Left ventricle myocardium superior (tissue), 1 donor: ENCODE measurements at regions not wholly inside any gene's neighbourhood (a gene's known extent, or its start where the extent isn't known, plus 50 kb on each side); places are given as distances from the start of the nearest gene placed in this dataset.

Source experiments
- ATAC-seq: fragments of 200-7000 bp; cut with Tn5 transposase; one replicate; pipeline ENCODE4 v1.9.1; 2020; ENCODE audit warnings: mild to moderate bottlenecking, moderate library complexity
- DNase-seq: peaks from one replicate; pipeline ENCODE4 v3.0.0-alpha.2; 2020
- intact Hi-C: fragments of 100-400 bp; cut with micrococcal nuclease; formaldehyde crosslinking; loops from one replicate; pipeline ENCODE4 v1.11.0; 2022
- donor health status: DM: no; HTN: yes; CAD: no; lungs with severe emphysema.

- ATAC-seq: no peak
- no peak for DNase-seq
- intact Hi-C loops: no loop called here
Observed at GRCh38 chr17:77503293-77503655, 362.5 kb downstream of the SEC14L1 start.

DNA sequence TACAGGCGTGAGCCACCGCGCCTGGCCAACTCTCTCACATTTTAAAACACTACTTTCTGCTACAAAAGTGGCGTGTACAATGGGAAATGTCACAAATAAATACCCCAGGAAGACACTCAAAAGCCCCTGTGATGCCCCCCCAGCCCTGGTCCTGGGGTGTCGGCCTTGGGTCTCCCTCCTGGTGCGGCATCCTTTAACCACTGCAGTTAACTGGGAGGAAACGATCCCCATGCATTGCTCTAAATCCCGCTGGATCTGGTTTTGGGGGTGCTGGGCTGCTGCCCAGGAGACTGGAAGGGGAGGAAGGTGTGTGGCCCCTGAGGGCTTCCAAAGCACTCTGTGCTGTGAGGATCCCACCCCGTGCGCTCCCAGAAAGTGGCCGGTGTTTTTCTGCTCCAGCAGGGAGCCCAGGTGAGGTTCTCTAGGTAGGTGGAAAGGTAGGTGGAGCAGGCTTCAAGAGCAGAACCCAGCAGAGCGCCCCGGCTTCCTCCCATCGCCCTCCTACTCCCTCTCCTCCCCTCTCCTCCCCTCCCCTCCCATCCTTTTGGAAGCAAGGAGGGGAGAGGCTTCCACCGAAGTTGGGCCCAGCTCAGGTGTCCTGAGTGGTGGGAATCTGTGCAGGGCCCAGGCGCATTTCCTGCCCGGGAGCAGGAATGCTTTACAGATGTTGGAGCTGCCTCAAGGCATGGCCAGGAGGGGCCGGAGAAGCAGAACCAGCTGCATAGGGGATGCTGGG is 363.3 kb downstream of the SEC14L1 start:
- intact Hi-C loops: no loop called here
- peak; percentile 8 for DNase-seq
- no peak for ATAC-seq

DNA sequence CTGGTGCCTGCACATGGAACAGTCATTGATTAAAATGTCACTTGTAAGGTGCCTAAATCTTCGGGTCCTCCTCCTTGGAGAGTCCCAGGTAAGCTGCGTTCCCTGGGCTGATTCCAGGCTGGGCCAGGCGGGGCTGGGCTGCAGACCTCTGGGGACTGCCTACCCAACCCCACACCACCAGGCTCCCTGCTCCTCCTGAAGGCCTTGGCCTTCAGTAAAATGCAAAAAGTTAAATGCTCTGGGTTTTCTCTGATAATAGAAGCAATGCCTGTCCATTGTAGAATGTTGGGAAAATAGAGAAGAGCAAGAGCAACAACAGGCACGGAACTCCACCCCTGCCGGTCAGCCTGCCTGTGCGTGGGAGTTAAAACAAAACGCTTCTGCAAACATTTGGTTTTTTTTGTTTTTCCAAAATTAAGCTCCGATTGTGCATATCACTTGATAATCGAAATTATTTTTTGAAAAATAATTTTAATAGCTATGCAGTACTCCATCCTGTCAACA is 363.9 kb downstream of the SEC14L1 start:
- no peak for DNase-seq
- intact Hi-C loops: no loop called here
- ATAC-seq: no peak

GRCh38 chr17:77505181-77505639 is 364.4 kb downstream of the SEC14L1 start:
- ATAC-seq: no peak
- intact Hi-C loops: no loop called here
- no peak for DNase-seq

GRCh38 chr17:77506371-77506991 is 365.7 kb downstream of the SEC14L1 start:
- no peak for ATAC-seq

GRCh38 chr17:77507111-77507885 is 366.5 kb downstream of the SEC14L1 start:
- ATAC-seq (no peak), DNase-seq (no peak)
- intact Hi-C loops: no loop called here

More at GRCh38 chr17:77506371-77506991, 365.7 kb downstream of the SEC14L1 start:
- DNase-seq: no peak
- intact Hi-C loops: no loop called here

GRCh38 chr17:77508047-77508715 is 367.4 kb downstream of the SEC14L1 start:
- no peak for ATAC-seq
- intact Hi-C loops: no loop called here
- no peak for DNase-seq

GRCh38 chr17:77509089-77509488 is 368.3 kb downstream of the SEC14L1 start:
- ATAC-seq (no peak), DNase-seq (no peak)
- intact Hi-C loops: no loop called here

- DNase-seq (no peak), ATAC-seq (no peak)
- intact Hi-C loops: no loop called here
Observed at GRCh38 chr17:77509599-77509998, 368.8 kb downstream of the SEC14L1 start.

GRCh38 chr17:77510133-77510796 is 369.5 kb downstream of the SEC14L1 start:
- no peak for DNase-seq
- intact Hi-C loops: no loop called here
- no peak for ATAC-seq

DNA sequence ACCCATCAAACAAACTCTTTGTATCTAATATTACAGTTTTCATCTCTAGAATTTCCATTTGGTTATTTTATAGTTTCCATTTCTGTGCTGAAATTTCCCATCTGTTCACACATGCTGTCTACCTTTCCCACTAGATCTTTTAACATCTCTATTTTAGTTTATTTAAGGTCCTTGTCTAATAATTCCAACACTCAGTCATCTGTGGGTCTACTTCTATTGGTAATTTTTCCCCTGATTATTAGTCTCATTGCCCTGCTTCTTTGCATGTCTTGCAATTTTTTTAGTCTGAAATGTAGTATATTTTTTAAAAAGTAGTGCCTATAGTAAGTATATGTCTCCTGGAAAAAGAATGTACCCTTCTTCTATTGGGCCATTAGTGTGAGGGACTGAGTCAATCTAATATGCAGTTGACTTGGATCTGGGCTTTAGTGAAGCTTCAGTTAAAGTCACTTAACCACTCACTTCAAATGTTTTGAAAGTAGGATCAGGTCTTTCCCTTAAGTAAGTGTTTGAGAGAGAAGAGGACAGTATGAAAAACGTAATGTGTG is 370.8 kb downstream of the SEC14L1 start:
- intact Hi-C loops: no loop called here
- DNase-seq: no peak
- ATAC-seq: no peak

DNA sequence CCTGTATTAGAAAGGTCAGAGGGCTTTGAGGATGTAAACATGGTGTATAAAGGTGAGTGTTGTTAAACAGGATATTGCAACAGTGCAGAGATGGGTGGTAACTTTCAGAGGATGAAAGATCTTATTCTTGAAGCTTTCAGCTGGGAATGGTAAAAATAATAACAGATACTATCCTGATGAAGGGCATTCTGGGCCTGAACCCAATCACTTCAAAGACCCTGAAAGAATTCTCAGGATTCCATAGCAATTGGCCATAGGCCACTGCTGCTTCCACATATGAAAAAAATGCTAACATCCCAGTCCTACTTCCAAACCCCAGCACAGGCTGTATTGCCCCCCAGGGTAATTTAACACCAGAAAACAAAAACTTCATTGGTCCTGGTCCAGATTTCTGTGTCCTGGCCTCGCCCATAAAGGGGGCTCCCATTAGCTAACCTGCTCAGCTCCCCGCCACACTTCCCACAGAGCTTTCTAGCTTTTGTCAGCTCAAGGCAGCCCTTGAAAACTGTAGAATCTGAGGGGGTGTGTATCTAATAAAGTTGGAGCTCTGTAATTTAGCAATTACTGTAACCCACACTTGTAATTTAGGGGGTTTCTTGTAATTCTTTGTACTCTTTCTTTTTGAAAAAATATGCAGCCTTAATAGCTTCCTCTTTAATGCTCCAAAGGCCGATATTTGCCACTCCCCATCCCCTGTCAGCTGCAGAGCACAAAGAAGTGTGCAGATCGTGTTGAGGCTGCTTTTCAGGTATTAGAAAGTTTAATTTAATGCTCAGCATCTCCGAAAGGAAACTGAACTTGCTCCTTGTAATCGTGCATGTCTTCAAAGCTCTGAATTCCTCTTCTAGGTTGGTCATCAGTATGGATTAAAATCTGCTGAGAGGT is 371.5 kb downstream of the SEC14L1 start:
- ATAC-seq (no peak), DNase-seq (no peak)
- intact Hi-C loops: no loop called here

GRCh38 chr17:77513045-77513444 is 372.3 kb downstream of the SEC14L1 start:
- ATAC-seq: peak; percentile 96
- intact Hi-C loops: no loop called here
- DNase-seq: no peak

DNA sequence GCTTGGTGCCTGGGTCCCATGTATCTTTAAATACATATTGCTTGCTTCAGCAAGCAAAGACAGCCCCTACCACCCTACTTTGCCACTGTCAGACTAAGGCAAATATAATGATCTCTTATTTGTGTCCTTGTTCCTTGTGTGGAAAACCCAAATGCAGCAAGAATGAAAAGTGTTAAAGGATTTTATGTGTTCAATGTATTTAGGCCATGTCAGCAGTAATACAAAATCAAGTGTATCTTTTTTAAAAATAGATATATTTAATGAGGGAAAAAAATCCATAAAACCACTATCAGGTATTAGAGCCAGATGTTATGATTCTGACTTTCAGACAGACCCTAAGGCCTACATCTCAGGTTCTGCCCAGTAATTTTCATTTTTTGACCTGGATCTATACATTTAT is 374.5 kb downstream of the SEC14L1 start:
- ATAC-seq (no peak), DNase-seq (no peak)
- intact Hi-C loops: no loop called here

DNA sequence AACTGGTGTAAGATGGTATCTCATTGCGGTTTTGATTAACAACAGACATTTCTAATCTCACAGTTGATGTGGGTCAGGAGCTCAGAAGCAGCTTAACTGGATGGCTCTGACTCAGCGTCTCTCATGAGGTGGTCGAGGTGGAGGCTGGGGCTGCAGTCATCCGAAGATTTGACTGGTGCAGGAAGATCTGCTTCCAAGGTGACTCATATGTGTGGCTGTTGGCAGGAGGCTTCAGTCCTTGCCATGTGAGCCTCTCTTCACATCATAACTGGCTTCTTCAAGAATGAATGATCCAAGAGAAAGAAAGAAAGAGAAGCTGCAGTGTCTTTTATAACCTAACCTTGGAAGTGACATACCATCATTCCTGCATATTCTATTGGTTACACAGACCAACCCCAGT is 376.1 kb downstream of the SEC14L1 start:
- ATAC-seq (no peak), DNase-seq (no peak)
- intact Hi-C loops: no loop called here

DNA sequence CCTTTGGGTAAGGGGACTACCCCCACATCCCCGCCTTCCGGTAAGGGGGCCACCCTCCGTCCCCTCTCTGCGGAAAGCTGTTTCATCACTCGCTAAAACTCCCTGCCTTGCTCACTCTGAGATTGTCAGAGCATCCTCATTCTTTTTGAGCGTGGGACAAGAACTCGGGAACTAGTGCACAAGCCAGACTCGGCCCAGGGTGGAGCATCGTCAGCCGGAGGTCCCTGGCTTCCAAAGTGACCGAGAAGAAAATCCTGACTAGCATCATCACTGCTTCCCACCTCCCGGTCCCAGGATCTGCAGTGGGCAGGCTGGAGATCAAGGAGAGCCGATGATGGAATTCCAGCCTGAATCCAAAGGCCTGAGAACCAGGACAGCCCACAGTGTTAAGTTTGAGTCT is 380.3 kb downstream of the SEC14L1 start:
- ATAC-seq (no peak), DNase-seq (no peak)
- intact Hi-C loops: no loop called here

DNA sequence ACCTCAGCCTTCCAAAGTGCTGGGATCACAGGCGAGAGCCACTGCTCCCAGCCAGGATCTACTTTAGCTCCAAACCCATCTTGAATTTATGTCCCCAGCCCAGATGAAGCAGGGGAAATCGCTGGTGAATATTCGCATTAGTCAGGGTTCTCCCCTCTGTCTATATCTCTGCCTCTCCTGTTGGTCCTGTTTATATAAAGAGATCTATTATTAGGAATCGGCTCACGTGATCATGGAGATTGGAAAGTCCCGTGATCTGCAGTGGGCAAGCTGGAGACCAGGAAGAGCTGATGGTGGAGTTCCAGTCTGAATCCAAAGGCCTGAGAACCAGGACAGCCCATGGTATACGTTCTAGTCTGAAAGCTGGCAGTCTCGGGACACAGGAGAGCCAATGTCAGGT is 382.8 kb downstream of the SEC14L1 start:
- intact Hi-C loops: no loop called here
- ATAC-seq (peak; percentile 72), DNase-seq (no peak)

DNA sequence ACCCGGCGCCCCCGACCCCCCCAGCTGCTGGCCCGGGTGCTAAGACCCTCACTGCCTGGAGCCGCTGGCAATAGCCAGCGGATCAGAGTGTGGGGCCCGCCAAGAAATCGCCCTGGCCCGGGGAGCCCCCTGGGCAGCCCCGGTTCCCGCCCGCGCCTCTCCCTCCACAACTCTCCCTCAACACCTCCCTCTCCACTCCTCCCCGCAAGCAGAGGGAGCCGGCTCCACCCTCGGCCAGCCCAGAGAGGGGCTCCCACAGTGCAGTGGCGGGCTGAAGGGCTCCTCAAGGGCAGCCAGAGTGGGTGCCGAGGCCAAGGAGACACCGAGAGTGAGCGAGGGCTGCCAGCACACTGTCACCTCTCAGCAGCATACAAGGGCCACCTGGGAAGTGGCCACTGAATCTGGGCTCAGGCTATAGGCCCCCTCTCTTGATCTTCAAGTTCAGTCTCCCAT is 385.5 kb downstream of the SEC14L1 start:
- DNase-seq (no peak), ATAC-seq (no peak)
- intact Hi-C loops: no loop called here
